HUES48 (cell line): ENCODE measurements at regions not wholly inside any gene's neighbourhood (a gene's known extent, or its start where the extent isn't known, plus 50 kb on each side); places are given as distances from the start of the nearest gene placed in this dataset.

ENCODE experiments used
- H3K27ac ChIP-seq: one replicate; pipeline ENCODE4 v1.7.0; 2013; ENCODE audit warnings: low read depth, low read length, inconsistent platforms
- H3K27me3 ChIP-seq: 2 replicates; pipeline ENCODE4 v1.6.1; 2013; ENCODE audit warnings: mild to moderate bottlenecking, low read length; ENCODE audit not compliant: control insufficient read depth, insufficient read depth
- H3K36me3 ChIP-seq: 2 replicates; pipeline ENCODE4 v1.6.1; 2013; ENCODE audit warnings: low read length; ENCODE audit not compliant: control insufficient read depth, insufficient read depth
- H3K4me1 ChIP-seq: 2 replicates; pipeline ENCODE4 v1.6.1; 2013; ENCODE audit warnings: mild to moderate bottlenecking, low read length; ENCODE audit not compliant: control insufficient read depth, insufficient read depth
- H3K4me3 ChIP-seq: 2 replicates; pipeline ENCODE4 v1.5.1; 2013; ENCODE audit warnings: mild to moderate bottlenecking, low read depth, low read length
- H3K9ac ChIP-seq: 2 replicates; pipeline ENCODE4 v1.6.1; 2013; ENCODE audit warnings: mild to moderate bottlenecking, low read depth, low read length, moderate library complexity
- H3K9me3 ChIP-seq: 2 replicates; pipeline ENCODE4 v1.6.1; 2013; ENCODE audit warnings: low read length; ENCODE audit not compliant: control insufficient read depth, insufficient read depth

DNA sequence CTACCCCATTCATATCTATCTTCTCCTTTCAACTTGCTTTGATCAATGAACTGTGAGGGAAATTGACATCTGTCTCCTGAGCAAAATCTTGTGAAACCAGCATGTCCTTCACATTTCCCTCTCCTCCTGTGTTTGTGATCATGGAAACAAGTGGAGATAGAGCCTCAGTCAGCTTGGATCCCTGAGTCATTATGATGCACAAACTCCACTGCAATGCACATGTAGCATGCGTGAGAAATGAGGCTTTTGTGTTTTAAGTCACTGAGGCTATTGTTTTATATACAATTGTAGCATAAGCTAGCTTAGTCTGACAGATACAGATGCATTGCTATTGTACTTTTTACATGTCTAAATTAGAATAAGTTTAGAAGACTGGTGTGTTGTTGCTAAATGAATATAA lies 85.2 kb upstream of the HNMT start:
- Histone ChIP-seq H3K9ac (no peak overlapping the region), H3K36me3 (no peaks in the 10 kb centered on the region), H3K4me3 (no peak overlapping the region), H3K27ac (no peak overlapping the region), H3K4me1 (no peaks in the 10 kb centered on the region), H3K27me3 (no peaks in the 10 kb centered on the region), H3K9me3 (no peaks in the 10 kb centered on the region)

DNA sequence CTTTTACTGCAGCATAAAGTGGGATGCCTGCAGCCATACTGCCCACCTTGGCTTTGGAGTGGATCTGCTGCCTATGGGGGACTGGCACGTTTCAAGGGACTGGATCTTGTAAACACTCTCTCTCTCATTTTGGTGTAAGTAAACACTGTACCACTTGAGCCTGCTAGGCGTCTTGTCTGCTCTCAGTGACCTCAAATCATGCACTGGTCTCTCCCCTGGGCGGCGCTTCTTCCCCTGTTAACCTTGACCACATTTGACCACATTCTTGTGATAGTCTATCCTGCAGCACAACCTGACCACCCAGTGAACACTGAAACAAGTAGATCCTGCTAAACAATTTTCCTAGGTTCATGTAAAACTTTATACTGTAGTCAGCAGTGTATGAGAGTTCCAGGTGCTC lies 82.6 kb upstream of the HNMT start:
- Histone ChIP-seq H3K36me3 (no peaks in the 10 kb centered on the region), H3K4me3 (no peak overlapping the region), H3K9ac (no peak overlapping the region), H3K4me1 (no peaks in the 10 kb centered on the region), H3K27ac (peak overlapping the region; percentile 35), H3K9me3 (no peaks in the 10 kb centered on the region), H3K27me3 (no peaks in the 10 kb centered on the region)

DNA sequence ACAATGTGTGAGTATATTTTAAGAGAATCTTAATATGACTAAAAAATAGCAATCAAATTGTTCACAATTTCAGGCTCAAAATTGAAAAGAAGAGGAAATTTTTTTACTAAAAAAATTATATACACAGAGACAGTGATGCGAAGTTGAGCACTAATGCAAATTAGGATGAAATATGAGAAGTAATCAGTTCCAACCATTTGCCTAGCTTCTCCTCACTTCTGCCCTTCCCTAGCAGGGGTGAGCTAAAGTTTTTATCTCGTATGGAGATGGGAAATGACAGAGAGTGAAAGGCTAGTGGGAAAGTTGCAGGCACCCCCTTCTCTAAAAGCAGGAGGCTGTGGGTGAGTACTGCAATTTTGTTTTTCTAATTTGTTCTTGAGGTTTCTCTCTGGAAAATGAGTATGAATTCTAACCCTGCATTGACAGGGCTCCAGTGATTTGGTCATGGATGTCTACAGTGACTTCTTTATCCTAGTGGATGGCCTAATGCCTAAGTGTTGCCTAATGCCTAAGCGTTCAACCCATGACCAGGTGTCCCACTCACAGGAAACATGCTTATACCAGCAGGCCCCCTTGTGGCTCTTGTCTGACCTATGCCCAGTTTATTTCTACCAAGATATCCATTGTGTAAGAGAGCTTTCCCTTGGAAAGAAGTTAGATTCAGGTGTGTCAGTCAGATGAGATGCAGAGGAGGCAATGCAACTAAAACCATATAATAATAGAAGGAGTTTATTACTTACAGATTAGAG lies 78.0 kb upstream of the HNMT start:
- Histone ChIP-seq H3K9me3 (no peaks in the 10 kb centered on the region), H3K9ac (no peak overlapping the region), H3K27me3 (no peaks in the 10 kb centered on the region), H3K4me1 (peaks cover 9% of the 10 kb centered on the region), H3K36me3 (no peaks in the 10 kb centered on the region), H3K27ac (no peak overlapping the region), H3K4me3 (no peak overlapping the region)

DNA sequence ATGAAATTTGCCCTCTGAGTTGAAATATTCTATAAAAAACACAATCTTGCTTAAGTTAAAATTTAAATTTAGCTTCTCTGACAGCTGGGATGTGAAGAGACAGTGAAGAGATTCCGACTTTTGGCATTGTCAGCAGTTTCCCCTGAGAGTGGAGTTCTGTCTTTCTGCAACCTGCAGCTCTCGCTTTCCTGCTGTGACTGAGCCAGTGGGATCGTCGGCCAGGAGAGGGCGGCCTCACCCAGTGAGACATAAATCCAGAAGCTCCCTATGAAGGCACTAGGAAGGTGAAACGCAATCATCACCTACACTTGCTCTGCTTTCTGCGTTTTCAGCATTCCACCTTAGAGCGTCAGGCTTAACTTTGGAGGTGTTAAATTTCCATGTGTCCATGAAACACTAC lies 75.4 kb upstream of the HNMT start:
- Histone ChIP-seq H3K27me3 (no peaks in the 10 kb centered on the region), H3K27ac (no peak overlapping the region), H3K9ac (no peak overlapping the region), H3K36me3 (no peaks in the 10 kb centered on the region), H3K4me1 (peaks cover 14% of the 10 kb centered on the region), H3K4me3 (no peak overlapping the region), H3K9me3 (no peaks in the 10 kb centered on the region)

DNA sequence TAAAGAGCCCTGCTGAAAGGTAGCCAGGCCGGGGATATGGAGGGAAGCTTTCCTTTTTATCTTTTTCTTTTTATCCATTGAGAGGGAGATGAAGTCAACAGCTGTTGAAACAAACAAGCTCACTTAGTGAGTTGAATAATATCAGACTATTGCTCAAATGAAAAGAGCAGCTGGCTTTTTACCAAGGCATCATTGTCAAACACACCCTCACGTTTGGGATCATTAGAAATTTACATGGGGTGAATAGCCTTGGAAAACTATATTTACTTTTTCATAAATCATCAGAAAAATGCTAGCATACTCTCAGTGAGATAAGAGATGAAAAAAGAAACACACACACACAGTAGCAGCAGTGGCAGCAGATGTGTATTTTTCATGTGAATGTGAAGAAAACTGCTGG lies 71.5 kb upstream of the HNMT start:
- Histone ChIP-seq H3K9me3 (no peaks in the 10 kb centered on the region), H3K27me3 (no peaks in the 10 kb centered on the region), H3K27ac (no peak overlapping the region), H3K4me3 (no peak overlapping the region), H3K36me3 (no peaks in the 10 kb centered on the region), H3K9ac (no peak overlapping the region), H3K4me1 (peaks cover 14% of the 10 kb centered on the region)

GRCh38 chr2:137893145-137893544 lies 71.1 kb upstream of the HNMT start:
- no peaks in the 10 kb centered on the region for H3K27me3 ChIP-seq
- no peak overlapping the region for H3K4me3 ChIP-seq
- H3K36me3 ChIP-seq = no peaks in the 10 kb centered on the region
- no peak overlapping the region for H3K9ac ChIP-seq
- no peaks in the 10 kb centered on the region for H3K9me3 ChIP-seq
- peaks cover 14% of the 10 kb centered on the region for H3K4me1 ChIP-seq
- no peak overlapping the region for H3K27ac ChIP-seq

- Histone ChIP-seq H3K9me3 (no peaks in the 10 kb centered on the region), H3K4me3 (no peak overlapping the region), H3K36me3 (no peaks in the 10 kb centered on the region), H3K9ac (no peak overlapping the region), H3K4me1 (peaks cover 5% of the 10 kb centered on the region; the same call in 1 of the 2 replicates), H3K27ac (no peak overlapping the region), H3K27me3 (no peaks in the 10 kb centered on the region)
Observed at GRCh38 chr2:137896467-137896866, 67.8 kb upstream of the HNMT start.

DNA sequence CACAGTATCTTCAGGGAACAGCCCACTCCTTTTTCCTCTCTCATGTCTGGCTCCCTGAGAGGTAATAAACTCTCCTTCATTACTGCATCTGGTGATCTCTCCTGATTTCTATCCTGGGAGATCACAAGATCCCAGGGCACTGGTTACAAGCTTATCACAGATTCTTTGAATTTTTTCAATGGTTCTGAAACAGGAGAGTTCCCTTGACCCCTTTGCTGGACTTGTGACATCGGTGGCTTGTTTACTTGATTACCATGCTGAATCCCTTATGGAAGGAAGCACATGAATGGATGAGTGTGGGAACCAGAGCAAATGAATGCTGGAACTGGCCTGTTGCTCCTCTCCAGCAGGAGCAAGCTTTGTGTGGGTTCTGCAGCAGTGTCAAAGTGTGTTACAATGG lies 67.2 kb upstream of the HNMT start:
- Histone ChIP-seq H3K27me3 (no peaks in the 10 kb centered on the region), H3K4me3 (no peak overlapping the region), H3K9me3 (no peaks in the 10 kb centered on the region), H3K36me3 (no peaks in the 10 kb centered on the region), H3K27ac (no peak overlapping the region), H3K4me1 (peaks cover 5% of the 10 kb centered on the region; the same call in 1 of the 2 replicates), H3K9ac (no peak overlapping the region)

GRCh38 chr2:137900421-137901141 lies 63.7 kb upstream of the HNMT start:
- Histone ChIP-seq H3K4me1 (no peaks in the 10 kb centered on the region), H3K9me3 (no peaks in the 10 kb centered on the region), H3K36me3 (no peaks in the 10 kb centered on the region), H3K4me3 (no peak overlapping the region), H3K9ac (no peak overlapping the region), H3K27ac (no peak overlapping the region), H3K27me3 (no peaks in the 10 kb centered on the region)

GRCh38 chr2:137910641-137911040 lies 53.6 kb upstream of the HNMT start:
- H3K9ac ChIP-seq = no peak overlapping the region
- no peaks in the 10 kb centered on the region for H3K9me3 ChIP-seq
- no peaks in the 10 kb centered on the region for H3K36me3 ChIP-seq
- no peak overlapping the region for H3K27ac ChIP-seq
- H3K27me3 ChIP-seq = no peaks in the 10 kb centered on the region
- no peak overlapping the region for H3K4me3 ChIP-seq
- H3K4me1 ChIP-seq = peaks cover 5% of the 10 kb centered on the region; the same call in 1 of the 2 replicates

GRCh38 chr2:137912371-137912770 lies 51.9 kb upstream of the HNMT start:
- Histone ChIP-seq H3K4me3 (no peak overlapping the region), H3K4me1 (peaks cover 5% of the 10 kb centered on the region; the same call in 1 of the 2 replicates), H3K9me3 (no peaks in the 10 kb centered on the region), H3K27me3 (no peaks in the 10 kb centered on the region), H3K27ac (no peak overlapping the region), H3K9ac (no peak overlapping the region), H3K36me3 (no peaks in the 10 kb centered on the region)
